Stimulated activated CD8-positive, alpha-beta memory T cell treated with anti-CD3 and anti-CD28 coated beads, Interleukin-12 subunit alpha, Interleukin-12 subunit beta, amount 100 ng/mL, for 1 hour (primary cell): ENCODE measurements at regions not wholly inside any gene's neighbourhood (a gene's known extent, or its start where the extent isn't known, plus 50 kb on each side); places are given as distances from the start of the nearest gene placed in this dataset.

Experiments
- DNase-seq: peaks from one replicate; pipeline ENCODE4 v3.0.0-alpha.2; 2020; ENCODE audit warnings: low read depth

DNA sequence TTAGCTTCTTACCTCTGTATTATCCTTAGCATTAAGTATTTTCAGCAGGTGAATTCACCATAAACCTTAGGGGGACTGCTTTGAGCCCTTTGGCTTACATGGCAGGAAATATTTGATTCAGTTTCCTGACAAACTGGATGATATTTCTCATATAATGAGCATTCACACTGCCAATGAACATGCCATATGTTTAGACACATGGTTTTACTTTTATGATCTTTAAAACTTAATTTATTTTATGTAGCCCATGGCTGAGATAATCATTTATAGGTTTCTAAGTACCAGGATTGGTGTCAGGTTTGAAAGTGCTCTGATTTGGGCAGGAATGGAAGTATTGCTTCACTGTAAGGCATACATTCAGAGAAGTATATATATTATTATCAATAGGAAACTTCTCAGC lies 319.1 kb downstream of the ZPLD1 start:
- DNase-seq: no peak

DNA sequence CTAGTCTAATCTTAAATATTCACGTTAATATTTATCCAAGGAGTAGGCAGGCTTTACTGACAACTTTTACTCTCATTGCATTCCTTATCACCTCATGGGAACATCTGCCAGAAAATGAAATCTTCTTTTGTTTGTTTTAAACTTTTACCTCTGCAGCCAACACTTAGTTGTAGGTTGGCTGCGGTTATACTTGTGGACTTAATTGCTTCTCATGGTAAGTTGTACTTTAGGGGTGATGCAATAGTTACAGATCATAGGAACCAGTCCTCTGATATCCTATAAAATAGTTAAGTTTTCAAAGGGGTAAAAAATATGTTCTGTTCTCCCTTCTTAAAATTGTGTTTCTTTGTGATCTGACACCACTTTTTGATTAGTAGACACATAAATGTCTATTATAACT lies 321.9 kb downstream of the ZPLD1 start:
- no peak for DNase-seq

DNA sequence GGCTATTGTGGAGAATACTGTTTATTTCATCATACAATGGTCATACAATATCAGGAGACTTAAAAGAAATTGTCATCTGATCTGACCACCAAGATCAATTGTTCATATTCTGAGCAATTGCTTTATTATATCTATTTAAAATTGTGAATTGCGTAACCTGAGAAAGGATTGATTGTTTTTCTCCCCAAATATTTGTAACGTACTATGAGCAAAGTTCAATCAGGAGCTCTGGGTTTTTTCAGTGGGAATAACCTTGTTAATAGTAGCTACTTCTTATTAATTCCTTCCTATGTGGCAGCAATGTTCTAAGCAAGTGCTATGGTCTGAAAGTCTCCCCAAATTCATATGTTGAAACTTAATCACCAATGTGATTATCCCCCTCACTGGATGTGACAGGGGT lies 323.1 kb downstream of the ZPLD1 start:
- no peak for DNase-seq

DNA sequence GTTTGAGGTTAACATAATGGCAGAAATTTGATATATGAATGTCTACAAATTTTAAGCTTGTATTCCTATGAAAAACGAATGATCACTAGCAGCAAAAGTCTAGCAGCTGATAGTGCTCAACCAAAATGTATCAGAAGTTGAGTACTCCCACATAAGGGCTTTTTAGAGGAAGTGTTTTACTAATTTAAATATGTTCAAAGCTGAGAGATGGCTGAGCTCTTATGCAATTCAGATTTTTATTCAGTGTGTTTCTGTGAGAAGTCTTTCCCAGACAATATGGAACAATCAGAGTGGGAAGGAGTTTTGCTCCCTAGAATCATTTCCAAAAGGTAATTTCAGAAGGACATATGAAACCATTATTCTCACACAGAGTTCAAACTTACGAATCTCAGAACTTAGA lies 327.0 kb downstream of the ZPLD1 start:
- no peak for DNase-seq

DNA sequence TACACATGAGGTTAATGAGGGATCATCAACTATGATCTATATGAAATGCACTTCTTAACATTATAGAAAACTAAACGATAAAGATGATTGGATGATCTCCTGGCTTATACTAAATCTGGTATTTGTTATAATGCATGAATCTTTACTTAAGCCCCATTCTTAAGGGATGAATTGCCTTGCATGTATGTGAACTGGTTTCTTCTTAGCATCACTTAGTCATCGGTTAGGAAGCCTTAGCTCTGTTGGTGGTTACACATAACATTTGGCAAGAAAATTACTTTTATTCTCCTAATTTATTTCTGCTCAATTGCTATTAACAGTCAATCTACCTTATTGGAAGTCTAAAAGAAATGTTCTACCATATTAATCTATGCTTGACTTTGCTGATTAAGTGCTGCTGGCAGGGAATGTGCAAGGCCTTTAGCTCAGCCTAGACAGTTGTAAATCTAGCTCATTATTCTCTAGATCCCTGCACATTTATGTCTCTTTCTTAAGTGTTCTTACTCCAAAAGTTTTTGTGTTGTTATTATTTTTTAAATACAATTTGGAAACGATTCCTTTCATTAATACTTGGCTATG lies 356.0 kb downstream of the ZPLD1 start:
- DNase-seq: no peak

DNA sequence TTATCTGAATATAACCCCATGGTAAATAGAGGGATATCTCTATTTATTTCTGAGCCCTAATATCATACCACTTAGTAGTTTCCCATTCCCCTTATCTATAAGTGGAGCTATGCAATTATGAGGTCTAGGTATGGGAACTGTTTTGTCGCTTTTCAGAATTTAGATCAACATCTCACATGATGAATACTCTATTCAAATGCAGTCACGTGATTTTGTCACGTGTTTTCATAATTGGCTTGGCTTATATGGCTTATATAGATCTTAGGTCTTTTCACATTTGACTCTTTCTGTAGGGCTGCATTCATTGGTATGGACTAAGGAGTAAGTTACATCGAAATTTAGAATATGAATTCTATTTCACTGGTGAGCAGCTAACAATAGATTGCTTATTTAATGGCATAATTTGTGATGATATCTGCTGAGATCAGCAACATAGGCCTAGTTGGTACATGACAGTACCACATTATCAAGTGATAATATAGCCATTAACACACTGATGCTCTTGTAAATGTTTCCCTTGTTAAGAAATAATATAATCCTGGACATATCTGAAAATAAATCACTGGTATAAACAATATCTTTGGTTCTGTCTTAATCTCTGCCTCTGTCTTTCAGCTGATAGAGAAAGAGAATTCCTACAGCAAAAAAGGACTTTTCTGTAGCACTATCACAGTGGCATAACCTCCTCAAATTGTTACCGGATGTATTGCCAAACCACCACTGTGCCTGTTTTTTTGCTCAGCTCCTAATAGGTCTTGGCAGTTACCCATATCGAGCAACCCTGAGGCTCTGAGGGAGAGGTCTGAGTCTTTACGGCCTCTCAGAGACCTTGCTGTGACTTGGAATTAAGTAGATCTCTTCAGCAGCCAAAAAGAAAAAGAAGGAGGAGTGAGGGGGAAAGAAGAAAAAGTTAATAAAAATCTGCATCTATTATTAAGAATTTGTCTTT lies 357.1 kb downstream of the ZPLD1 start:
- no peak for DNase-seq

DNA sequence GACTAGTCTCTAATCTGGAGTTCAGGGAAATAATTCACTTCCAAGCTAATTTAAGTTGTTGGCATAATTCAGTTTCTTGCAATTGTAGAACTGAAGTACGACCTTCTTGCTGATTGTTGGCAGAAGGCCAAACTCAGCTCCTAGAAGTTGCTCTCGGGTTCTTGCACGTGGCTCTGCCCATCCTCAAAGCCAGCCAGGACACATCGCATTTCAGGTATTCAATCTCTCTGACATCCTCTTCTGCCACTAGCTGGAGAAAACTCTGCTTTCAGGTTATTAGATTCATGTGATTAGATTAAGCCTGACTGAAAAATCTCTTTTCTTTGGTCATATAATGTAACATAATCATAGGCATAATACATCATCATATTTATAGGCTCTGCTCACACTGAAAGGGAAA lies 362.0 kb downstream of the ZPLD1 start:
- DNase-seq: no peak

DNA sequence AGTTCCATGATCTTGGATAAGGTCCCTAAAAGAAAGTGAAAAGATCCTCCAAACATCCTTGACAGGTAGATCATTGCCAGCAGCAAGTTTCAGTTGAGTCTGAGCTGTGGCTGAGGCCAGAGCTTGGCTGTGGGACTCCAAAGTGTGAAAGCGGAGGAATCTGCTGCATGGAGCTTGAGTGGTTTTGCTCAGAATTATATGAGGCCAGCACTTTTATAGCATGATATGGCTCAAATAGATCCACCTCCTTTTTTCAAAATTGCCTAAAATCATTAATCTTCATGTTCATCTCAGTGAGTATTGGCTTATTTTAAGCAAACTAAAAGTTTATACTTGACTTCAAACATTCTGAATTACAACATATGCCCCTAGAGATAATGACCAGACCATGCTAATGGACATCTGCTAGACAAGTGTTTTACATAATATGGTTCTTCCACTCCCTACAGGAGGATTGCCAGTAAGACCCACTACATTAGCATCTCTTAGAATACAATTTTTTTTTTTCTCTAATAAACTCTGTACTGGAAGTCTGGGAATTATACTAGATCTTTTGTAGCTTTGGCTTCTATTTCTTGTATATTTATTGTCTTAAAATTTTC lies 368.1 kb downstream of the ZPLD1 start:
- no peak for DNase-seq

DNA sequence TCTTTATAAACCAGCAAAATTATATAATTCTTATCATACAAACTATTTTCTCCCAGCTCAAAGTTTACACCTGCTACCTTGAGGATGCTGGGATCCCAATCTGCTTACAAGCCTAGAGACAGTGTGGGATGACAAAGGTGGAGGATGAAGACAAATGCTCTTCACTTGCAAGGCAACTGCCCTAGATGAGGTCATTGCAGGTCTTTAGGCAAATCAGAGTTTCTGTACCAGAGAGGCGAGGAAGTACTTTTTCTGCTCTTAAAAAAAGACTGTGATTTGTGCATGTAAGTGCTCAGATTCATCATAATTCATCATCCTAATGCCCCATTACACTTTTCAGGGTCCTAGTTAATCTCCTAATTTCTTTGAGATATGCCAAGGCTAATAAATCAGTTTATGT lies 376.1 kb downstream of the ZPLD1 start:
- DNase-seq: no peak

DNA sequence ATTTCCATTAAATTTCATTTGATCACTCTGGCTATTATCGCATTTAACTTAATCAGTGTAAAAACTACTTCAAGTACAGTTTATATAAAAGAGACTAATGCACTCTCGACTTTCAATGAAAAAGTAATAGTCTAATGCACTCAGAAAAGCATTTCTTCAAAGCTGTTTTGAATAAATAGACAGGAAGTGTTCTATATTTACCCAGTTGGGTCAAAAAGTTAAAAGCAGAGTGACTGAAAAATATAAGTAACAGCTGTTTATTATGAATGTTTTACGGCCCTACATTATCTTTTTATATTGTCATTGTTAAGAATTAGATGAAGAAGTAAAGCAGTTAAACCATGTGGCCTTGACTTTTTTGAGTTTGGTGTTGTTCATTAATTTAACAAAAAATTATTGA lies 391.8 kb downstream of the ZPLD1 start:
- DNase-seq: no peak

DNA sequence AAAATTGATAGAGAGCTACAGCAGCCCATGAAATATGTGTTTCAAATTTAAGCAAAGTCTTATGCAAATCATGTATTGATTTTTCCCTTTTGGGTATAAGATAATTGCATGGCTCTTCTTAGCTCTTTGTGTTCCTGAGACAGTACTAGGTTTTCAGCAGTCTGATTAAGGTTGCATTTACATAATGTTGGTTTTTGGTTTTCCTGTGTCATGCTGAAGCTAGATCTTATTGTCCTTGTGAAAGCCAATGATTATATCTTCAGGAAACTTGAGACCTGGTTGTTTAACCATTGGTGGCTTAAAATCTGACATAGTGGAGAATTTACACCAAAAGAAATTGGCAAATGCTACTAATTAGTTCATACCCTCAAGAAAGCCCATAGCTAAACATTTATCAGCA lies 392.6 kb downstream of the ZPLD1 start:
- DNase-seq: no peak

DNA sequence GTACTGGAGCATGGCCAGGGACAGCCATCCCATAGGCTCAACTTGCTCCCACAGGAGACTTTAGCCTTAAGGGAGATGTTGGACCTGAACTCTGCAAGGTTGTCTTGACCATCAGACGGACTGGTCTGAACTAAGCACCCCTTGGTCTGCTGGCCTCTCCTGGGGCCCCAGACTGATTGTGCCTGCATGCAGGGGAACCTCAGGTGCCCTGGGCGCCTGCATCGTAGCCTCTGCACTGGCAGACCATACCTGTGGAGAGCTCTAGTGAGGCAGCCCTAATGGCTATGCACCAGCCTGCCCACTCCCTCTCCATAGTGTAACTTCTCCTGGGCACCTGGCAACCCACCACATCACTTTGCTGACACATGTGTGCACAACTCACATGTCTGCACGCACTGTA lies 395.6 kb downstream of the ZPLD1 start:
- DNase-seq: no peak

DNA sequence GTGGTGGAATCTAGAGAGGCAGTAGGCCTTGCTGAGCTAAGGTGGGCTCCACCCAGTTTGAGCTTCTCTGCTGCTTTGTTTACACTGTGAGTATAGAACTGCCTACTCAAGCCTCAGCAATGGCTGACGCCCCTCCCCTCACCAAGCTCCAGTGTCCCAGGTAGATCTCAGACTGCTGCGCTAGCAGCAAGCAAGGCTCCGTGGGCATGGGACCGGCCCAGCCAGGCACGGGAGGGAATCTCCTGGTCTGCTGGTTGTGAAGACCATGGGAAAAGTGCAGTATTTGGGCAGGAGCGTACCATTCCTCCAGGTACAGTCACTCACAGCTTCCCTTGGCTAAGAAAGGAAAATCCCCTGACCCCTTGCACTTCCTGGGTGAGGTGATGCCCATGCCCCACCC lies 407.1 kb downstream of the ZPLD1 start:
- no peak for DNase-seq

DNA sequence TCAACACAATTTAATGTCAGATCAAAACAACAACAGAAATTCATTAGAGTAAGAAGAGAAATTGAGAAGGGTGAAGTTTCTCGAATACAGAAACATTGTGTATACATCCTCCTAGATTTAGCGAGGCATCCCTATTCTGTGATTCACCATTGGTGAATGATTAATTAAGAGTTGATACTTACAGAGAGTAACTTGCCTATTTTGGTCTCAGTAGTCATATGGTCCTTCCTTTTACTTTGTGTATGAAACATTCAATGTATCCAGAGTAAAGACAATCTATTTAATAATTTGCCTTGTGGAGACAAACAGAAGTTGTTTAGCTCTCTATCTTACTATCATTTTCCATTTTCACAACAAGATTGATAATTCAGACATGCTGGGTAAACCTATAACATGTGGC lies 432.0 kb downstream of the ZPLD1 start:
- no peak for DNase-seq

DNA sequence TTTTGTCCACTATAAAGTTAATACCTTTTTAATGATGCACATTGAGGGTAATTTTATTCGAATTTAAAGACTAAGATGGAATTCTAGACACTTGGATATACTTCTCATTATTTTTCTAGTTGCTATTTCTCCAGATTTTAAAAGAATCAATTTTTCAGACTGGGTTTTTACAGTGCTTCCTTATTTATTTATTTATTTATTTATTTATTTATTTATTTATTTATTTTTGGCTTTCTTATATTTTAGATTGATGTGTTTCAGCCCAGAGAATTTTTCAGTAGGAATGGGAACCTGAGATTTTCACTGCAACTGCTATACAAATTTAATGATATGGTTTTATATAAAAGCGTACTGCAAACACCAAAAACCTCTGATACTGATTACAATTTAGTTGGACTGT lies 448.7 kb downstream of the ZPLD1 start:
- no peak for DNase-seq

DNA sequence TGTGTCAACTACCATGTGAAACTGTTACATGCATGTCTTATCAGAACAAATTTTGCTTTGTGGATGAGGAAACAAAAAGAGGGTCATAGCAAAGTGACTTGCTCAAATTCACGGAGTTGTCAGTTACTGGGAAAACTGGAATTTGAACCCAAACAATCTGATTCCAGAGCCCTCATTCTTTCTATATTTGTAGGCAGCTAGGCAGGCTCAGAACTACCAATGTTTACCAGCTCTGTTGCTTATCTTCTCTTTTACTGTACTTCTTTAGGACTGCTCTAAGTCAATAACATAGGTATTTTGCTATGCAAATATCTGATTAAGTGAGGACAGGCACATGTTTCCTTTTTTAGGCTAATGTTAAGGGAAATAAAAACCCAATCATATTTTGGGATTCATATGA lies 450.5 kb downstream of the ZPLD1 start:
- no peak for DNase-seq

DNA sequence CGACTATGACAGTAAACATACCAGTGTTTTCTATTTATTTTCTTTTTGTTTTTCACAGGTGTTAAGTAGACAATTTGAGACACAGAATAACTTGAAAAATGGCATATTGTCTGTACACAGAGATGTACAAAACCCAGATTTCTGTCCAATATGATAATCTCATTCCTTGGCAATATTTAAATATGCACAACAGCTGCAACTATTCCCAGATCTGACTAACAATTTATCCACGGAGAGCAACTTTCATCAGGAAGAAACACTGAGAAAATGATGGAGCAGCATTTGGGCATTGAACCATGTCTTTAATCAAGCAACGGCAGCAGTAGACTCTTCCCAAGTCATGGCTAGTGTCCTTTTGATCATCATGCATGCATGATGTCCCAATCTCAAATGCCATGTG lies 452.6 kb downstream of the ZPLD1 start:
- no peak for DNase-seq

DNA sequence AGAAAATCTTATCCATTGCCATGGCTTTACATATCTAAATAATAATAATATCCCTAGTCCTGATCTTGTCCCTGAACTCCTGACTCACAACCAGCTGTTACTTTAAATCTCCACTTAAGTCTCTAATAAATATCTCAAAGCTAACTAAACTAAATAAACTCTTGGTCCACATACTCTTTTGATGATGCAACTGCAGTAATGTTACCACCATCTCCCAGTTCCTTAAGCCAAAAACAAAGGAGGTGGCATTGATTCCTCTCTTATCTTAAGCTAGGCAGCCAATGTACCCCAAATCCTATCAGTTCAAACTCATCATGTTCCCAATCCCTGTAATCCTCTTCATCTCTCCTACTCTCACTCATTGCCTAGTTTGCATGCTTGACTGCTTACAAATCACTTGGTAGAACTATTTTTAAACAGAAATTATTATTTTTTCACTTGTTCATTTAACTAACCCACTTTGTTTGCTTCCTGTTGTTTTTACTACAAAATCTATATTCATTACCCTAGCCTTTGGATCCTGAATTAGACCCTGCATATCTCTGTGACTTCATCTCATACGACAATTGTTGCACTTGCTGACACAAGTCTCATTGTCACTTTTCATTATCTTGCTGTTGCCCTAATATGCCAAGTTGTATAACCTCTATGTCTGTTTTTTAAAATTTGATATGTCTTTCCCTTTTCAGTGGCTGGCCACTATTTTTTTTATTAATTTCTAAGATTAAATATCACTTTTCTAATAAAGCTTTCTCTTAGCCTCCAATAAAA lies 462.2 kb downstream of the ZPLD1 start:
- no peak for DNase-seq

DNA sequence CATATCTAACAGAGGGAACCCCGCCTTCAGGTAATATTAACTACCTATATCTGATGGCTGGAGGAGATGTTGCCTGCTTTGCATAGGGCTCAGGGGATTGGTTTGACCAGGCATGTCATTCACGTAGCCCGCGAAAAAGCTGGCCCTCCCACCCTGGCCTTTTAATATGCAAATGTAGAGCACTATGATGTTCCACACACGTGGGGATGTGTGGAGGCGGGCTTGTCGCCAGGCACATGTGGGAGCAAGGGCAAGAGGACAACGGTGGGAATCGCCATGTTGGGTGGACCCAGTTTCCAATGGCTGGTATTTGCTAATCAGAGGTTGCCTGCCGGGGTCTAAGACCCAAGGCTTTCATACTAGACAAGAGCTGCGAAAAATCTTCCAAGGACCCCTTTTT lies 469.8 kb downstream of the ZPLD1 start:
- no peak for DNase-seq

DNA sequence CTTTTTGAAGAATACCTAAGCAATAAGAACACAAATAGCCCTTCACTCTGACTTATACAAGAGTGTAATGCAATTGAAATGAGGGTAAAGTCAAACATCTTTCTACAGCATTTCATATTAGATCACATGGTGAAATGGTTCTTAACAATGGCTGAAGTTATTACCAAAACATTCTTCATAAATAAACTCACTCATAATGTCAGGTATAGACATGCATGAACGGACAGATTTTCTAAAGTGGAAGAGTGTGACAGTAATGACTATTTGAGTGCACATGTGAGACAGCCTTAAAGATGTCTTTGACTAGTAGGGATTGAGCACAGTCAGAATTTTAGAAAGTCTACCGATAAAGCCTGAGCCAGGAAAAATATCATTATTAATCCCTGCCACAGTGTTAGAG lies 471.0 kb downstream of the ZPLD1 start:
- no peak for DNase-seq

DNA sequence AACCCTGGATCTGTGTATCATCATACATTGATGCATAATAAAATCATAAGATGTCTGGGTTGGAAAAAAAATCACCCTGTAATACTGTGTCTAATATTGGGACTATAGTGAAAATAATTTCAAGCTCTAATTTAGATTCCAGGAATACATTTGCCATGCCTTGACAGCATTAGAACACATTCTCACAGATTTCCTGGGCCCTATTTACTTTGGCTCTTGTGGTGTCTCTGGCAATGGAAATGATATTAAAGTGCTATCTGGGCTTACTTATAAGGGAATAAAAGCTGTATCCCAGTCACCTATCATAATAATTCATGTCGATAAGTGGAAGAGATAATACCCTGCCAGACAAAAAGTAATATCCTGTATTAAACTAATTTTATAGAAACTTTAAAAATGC lies 472.0 kb downstream of the ZPLD1 start:
- no peak for DNase-seq

DNA sequence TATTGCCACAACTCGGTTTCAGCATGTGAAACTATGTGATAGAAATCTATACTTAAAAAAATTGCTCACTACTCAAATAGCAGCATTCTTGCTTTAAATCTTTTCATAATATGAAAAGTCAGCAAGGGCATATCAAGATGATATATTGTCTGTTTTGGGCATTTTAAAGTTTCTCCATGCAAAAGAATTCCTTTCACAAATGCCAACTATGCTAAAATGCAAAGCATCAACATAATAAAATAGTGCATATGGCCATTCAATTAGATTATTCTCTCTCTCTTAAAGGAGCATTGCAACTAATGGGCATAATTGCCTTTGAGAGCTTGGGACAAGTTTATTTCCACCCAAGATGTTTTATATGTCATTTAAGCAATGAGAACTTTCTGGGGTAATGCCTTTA lies 475.1 kb downstream of the ZPLD1 start:
- no peak for DNase-seq

DNA sequence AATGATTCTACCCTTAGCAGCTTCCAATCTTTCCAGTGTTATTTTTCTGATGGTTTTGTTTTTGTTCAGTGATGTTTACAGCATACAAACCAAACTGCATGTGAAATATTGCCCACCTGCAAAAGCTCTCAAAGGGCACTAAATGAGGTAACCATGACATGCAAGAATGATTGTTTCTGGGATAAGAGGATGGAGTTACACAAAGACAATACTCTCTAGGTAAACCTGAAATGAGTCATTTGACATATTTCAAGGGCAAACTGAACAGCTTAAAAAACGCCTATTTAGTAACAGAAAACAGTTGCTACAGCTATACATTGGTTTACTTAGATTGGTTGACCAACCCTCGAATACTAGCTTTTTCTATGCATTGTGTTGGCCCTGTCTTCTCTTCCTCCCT lies 481.7 kb downstream of the ZPLD1 start:
- no peak for DNase-seq
